ENCODE measurements at regions not wholly inside any gene's neighbourhood (a gene's known extent, or its start where the extent isn't known, plus 50 kb on each side); places are given as distances from the start of the nearest gene placed in this dataset.

DNA sequence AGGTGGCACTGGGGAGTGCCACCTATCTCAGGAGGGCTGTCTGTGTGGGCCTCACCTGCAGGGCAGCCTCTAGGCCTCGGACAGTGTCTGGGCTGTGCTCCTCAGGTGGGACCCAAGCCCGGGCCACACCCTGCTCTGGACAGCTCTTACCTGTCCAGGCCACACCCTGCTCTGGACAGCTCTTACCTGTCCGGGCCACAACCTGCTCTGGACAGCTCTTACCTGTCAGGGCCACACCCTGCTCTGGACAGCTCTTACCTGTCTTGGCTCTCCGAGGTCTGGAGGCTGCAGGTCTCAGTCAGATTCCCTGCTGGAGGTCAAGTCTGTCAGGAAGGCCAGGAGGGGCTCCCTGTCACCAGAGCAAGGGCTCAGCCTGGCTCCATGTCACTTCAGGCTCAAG is 80.6 kb downstream of the LINGO1 start:
- H3K4me3 ChIP-seq (ENCODE audit: low read depth, low read length): no peak overlapping the region
- DNase-seq (ENCODE audit: low read depth): no peak
- TF ChIP-seq, protein P1, sequence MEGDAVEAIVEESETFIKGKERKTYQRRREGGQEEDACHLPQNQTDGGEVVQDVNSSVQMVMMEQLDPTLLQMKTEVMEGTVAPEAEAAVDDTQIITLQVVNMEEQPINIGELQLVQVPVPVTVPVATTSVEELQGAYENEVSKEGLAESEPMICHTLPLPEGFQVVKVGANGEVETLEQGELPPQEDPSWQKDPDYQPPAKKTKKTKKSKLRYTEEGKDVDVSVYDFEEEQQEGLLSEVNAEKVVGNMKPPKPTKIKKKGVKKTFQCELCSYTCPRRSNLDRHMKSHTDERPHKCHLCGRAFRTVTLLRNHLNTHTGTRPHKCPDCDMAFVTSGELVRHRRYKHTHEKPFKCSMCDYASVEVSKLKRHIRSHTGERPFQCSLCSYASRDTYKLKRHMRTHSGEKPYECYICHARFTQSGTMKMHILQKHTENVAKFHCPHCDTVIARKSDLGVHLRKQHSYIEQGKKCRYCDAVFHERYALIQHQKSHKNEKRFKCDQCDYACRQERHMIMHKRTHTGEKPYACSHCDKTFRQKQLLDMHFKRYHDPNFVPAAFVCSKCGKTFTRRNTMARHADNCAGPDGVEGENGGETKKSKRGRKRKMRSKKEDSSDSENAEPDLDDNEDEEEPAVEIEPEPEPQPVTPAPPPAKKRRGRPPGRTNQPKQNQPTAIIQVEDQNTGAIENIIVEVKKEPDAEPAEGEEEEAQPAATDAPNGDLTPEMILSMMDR (conservative IDR thresholded peaks at IDR 0.05; ENCODE audit: low read depth, low read length): no peak

DNA sequence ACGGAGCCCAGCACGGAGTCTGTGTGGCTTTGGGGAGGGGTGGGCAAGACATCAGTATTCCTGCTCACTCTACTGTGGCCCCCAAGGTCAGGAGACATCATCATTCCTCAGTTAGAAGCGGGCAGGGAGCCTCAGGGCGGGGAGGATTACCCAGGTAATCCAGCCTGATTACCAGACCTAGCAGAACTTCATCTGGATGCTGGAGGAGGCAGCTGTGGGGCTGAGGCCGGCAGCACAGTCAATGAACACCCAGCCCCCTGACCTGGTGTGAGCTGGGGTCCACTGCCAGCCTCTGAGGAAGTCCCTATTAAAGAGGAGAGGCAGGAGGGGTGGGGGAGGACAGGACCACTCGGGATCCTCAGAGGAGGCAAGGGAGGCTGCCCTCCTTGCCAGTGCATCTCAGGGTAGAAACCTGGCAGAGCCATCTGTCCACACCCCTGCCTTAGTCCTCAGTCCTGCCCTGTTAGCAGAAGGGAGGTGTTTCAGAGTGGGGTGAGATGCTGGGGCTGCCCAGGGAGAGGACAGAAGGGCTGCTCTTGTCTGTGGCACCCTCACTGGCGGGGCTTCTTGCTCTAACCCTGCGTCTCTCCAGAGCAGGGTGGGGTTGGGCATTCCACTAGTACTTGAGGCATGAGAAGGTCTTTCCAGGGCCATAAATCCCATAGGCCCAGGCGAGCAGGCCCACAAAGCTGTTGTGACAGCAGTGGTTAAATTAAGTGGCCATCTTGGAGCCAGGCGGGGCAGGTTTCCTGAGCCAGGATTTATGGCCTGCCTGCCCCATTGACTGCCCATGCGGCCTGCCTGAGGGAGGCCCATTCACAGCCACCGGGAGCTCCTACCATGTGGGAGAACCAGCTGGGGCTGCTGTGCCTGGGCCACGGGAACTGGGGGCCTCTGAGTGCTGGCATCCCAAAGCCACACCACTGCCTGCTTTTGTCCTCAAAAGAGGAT is 82.1 kb downstream of the LINGO1 start:
- TF ChIP-seq, protein P1 (conservative IDR thresholded peaks at IDR 0.05; ENCODE audit: low read depth, low read length): no peak
- DNase-seq (ENCODE audit: low read depth): no peak
- H3K4me3 ChIP-seq (ENCODE audit: low read depth, low read length): no peak overlapping the region

DNA sequence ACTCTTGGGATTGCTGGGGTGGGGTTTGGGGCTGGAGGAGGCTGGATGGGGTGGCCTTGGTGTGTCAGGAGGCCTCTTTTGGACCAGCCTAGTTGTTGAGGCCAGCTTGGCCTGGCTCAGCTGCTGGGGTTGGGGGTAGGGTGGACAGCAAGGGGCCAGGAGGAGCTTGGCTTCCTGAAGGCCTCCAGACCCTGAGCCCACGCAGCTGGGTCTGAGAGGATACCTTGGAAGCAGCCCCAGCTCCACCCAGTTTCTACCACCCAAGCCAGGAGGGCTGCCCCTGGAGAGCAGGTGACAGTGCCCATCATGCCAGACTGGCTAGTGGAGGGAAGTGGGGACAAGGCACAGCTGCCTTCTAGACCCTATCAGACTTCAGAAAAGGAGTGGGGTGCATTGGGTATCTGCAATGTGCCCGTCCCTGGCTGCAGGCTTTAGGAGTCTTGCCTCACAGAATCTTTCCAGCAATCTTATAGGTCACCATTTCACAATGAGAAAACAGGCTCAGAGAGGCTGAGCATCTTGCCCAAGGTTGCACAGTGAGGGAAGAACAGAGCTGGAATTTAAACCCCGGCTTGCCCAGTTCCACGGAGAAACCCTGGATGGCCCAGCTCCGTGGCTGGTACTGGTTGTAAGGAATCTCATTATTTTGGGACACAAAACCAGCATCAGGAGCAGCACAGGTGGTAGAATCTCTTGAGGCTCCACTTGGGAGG is 83.0 kb downstream of the LINGO1 start:
- TF ChIP-seq, protein P1 (conservative IDR thresholded peaks at IDR 0.05; ENCODE audit: low read depth, low read length): no peak
- H3K4me3 ChIP-seq (ENCODE audit: low read depth, low read length): no peak overlapping the region
- no peak for DNase-seq (ENCODE audit: low read depth)

DNA sequence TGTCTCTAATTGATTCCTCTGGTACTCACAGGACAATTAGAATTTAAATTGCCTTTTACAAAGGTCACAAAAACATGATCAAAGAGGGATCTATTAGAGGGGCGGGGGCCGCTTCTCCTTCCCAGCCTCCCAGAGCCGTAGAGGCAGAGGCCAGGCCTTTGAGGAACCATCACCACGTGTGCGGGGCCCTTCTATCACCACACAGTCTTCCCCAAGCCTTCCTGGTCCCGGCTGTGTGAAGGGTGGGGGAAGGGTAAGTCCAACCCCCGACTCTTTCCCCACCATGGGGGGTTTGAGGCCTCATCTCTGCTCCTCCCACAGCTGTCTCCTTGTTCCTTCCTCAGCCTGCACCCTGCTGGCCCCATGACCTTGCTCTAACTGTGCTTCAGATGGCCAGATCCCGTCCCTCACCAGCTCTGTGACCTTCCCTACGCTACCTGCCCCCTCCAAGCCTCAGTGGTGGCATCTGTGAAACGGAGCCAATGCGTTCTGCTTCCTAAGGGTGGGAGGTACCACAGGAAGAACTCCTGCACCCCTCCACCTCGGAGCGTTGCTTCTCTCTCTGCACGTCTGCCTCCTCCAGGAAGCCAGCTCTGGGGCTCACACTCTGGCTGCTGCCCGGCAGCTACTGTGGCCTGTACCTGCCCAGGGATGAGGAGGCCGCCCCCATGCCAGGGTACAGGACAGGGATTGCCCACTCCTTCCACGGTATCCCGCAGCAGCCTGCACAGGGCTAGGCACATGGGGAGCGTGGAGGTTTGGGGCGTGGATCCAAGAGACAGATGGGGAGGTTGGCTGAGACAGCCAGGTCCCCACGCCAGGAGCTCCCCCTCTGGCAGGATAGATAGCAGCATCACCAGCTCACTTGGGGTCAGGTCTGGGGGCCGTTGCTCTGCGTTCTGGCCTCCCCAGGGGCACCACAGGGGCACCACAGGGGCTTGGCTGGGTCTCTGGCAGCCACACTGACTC is 83.8 kb downstream of the LINGO1 start:
- no peak for DNase-seq (ENCODE audit: low read depth)
- TF ChIP-seq, protein P1 (conservative IDR thresholded peaks at IDR 0.05; ENCODE audit: low read depth, low read length): no peak

DNA sequence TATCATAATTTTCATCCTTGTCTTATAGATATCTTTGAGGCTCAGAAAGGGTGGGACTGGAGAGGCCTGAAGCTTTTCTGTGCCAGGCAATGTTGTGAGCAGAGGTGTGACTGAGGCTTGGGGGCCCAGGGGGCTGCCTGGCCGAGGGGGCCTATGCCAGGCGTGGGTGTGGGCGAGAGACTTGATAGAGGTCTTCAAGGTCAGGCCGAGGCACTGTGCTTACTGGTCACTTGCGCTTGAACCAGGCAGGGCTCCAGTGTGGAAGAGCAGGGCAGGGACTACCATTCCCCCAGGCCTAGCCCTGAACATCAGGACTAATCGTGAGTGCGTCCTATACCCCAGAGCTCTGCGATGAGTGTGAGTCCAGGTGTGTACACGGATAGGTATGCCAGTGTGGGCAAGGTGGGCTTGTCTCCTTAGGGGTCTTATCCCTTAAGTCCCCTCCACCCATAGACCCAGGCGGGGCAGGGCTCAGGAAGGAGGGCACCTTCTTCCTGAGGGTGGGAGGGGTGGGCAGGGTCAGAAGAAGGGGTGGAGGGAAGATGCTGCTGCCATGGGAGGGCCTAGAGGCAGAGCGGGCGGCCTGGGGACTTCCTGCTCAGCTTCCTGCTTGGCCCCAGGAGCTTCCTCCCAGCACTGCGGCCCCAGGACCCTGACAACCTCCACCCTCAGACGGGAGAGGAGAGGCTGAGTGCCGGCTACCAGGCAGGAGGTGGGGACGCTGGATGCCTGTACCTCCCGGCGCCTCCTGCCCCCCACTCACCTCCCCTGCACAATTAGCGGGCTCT is 84.7 kb downstream of the LINGO1 start:
- no peak overlapping the region for H3K4me3 ChIP-seq (ENCODE audit: low read depth, low read length)
- TF ChIP-seq, protein P1 (conservative IDR thresholded peaks at IDR 0.05; ENCODE audit: low read depth, low read length): no peak

More for the DNA sequence above, 83.8 kb downstream of the LINGO1 start:
- no peak overlapping the region for H3K4me3 ChIP-seq (ENCODE audit: low read depth, low read length)

DNA sequence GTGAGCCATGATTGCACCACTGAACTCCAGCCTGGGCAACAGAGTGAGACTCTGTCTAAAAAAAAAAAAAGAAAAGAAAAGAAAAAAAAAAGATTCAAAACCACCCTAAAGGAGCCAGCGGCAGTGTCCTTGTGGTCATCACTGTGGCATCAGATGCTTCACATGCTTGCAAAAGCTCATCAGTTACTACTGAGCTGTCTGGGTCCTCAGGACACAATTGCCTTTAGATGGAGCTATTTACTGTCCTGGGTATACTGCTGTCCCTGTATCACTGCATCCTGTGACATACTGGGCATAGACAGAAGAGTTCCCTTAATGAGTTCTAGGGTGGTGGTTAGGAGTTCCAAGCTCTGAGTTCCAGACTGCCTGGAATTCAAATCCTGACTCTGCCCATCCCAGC is 85.8 kb downstream of the LINGO1 start:
- no peak for DNase-seq (ENCODE audit: low read depth)
- H3K4me3 ChIP-seq (ENCODE audit: low read depth, low read length): no peak overlapping the region
- TF ChIP-seq, protein P1 (conservative IDR thresholded peaks at IDR 0.05; ENCODE audit: low read depth, low read length): no peak

More for the DNA sequence above, 84.7 kb downstream of the LINGO1 start:
- DNase-seq (ENCODE audit: low read depth): no peak
